ENCODE measurements at regions not wholly inside any gene's neighbourhood (a gene's known extent, or its start where the extent isn't known, plus 50 kb on each side); places are given as distances from the start of the nearest gene placed in this dataset.
"Not testable (repeated sequence)": the region's sequence is repeated elsewhere in the genome, so short reads cannot be mapped to it uniquely, and the experiment has no call there.

- Histone ChIP-seq H3K27ac (ENCODE audit: low read depth in 2 of 2, low read length in 1 of 2) (peak overlapping the region; percentile 78 to 86), H3K4me3 (ENCODE audit: low read depth in 1 of 2, low read length in 2 of 2) (no peak overlapping the region), H3K4me1 (ENCODE audit: control insufficient read depth in 2 of 2, insufficient read depth in 2 of 2, low read length in 1 of 2) (peaks cover 0 to 2% of the 10 kb centered on the region in 2 donors), H3K9me3 (ENCODE audit: control insufficient read depth in 2 of 2, insufficient read depth in 1 of 2, low read depth in 1 of 2, low read length in 1 of 2) (peaks cover 0 to 3% of the 10 kb centered on the region in 2 donors), H3K36me3 (ENCODE audit: control insufficient read depth in 2 of 2, insufficient read depth in 2 of 2, low read length in 1 of 2) (no peaks in the 10 kb centered on the region), H3K27me3 (ENCODE audit: control insufficient read depth in 1 of 2, insufficient read depth in 2 of 2, low read length in 2 of 2) (no peaks in the 10 kb centered on the region)
- 51 to 64% methylated on average over 3 of the region's 3 CpGs for WGBS, 2 donors
Measured at GRCh38 chr6:106746652-106747051, 117.3 kb downstream of the QRSL1 start.

DNA sequence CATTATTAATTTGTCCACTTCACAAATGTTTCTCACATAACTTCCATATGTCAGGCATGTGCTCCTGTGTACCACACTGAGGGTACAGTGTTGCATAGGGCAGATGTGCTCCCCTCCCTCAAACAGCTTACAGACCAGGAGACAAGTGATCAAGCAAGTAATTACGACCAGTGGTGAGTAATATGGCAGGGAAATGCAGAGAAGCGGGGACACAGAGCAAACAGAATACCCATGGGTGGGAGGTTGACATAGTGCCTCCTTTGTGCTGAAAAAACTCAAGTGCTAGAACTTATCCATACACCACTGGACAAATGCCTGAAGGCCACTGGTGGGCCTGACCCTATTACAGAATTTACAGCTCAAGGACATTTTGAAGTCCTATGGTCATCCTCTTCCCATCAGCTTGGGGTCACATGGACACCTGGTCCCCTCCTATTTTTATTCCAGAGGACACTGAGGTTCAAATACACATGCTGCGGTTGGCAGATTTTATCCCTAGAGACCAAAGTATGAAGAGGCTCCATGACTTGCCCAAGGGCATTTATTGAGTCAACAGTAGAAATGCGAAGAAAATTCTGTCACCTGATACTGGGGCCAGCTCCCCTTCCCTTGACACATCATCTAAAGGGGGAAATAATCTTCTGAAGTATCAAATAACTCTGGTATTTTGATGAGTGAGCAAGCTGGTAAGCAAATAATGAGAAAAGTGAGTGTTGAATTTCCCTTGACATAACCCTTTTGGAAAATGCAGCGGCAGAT, 116.6 kb downstream of the QRSL1 start:
- Histone ChIP-seq H3K27ac (ENCODE audit: low read depth in 2 of 2, low read length in 1 of 2) (peak overlapping the region; percentile 62 to 69), H3K9me3 (ENCODE audit: control insufficient read depth in 2 of 2, insufficient read depth in 1 of 2, low read depth in 1 of 2, low read length in 1 of 2) (peaks cover 0 to 3% of the 10 kb centered on the region in 2 donors), H3K36me3 (ENCODE audit: control insufficient read depth in 2 of 2, insufficient read depth in 2 of 2, low read length in 1 of 2) (no peaks in the 10 kb centered on the region), H3K4me3 (ENCODE audit: low read depth in 1 of 2, low read length in 2 of 2) (no peak overlapping the region), H3K4me1 (ENCODE audit: control insufficient read depth in 2 of 2, insufficient read depth in 2 of 2, low read length in 1 of 2) (peaks cover 0 to 2% of the 10 kb centered on the region in 2 donors), H3K27me3 (ENCODE audit: control insufficient read depth in 1 of 2, insufficient read depth in 2 of 2, low read length in 2 of 2) (no peaks in the 10 kb centered on the region)
- 73 to 79% methylated on average over 5 of the region's 5 CpGs for WGBS, 2 donors

GRCh38 chr6:106745197-106745770, 115.9 kb downstream of the QRSL1 start:
- WGBS, 2 donors = 47 to 61% methylated on average over 3 of the region's 3 CpGs
- Histone ChIP-seq H3K4me1 (ENCODE audit: control insufficient read depth in 2 of 2, insufficient read depth in 2 of 2, low read length in 1 of 2) (peaks cover 0 to 2% of the 10 kb centered on the region in 2 donors), H3K4me3 (ENCODE audit: low read depth in 1 of 2, low read length in 2 of 2) (no peak overlapping the region), H3K9me3 (ENCODE audit: control insufficient read depth in 2 of 2, insufficient read depth in 1 of 2, low read depth in 1 of 2, low read length in 1 of 2) (peaks cover 0 to 3% of the 10 kb centered on the region in 2 donors), H3K27ac (ENCODE audit: low read depth in 2 of 2, low read length in 1 of 2) (no peak overlapping the region), H3K27me3 (ENCODE audit: control insufficient read depth in 1 of 2, insufficient read depth in 2 of 2, low read length in 2 of 2) (no peaks in the 10 kb centered on the region), H3K36me3 (ENCODE audit: control insufficient read depth in 2 of 2, insufficient read depth in 2 of 2, low read length in 1 of 2) (no peaks in the 10 kb centered on the region)

DNA sequence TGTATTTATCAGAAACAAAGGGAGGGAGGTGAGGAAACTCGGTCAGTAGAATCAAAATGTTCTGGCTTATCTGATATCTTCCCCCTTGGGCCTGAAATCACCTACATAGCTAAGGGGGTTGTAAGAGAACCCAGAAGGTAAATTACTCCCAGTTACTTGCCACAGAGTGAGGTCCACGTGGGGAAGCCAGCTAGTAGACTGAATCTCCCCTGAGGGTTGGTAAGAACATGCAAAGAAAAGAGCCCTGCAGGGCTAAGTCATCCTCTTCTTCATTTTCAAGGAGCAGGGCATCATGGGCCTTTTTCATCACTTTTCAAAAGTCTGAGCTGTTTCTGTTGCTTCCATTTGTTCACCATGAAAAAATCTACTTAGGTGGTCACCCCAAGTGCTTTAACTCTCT, 115.4 kb downstream of the QRSL1 start:
- peaks cover 0 to 2% of the 10 kb centered on the region in 2 donors for H3K4me1 ChIP-seq (ENCODE audit: control insufficient read depth in 2 of 2, insufficient read depth in 2 of 2, low read length in 1 of 2)
- peaks cover 0 to 3% of the 10 kb centered on the region in 2 donors for H3K9me3 ChIP-seq (ENCODE audit: control insufficient read depth in 2 of 2, insufficient read depth in 1 of 2, low read depth in 1 of 2, low read length in 1 of 2)
- H3K36me3 ChIP-seq (ENCODE audit: control insufficient read depth in 2 of 2, insufficient read depth in 2 of 2, low read length in 1 of 2) = no peaks in the 10 kb centered on the region
- WGBS, 2 donors = 73 to 82% methylated on average over 2 of the region's 2 CpGs
- no peaks in the 10 kb centered on the region for H3K27me3 ChIP-seq (ENCODE audit: control insufficient read depth in 1 of 2, insufficient read depth in 2 of 2, low read length in 2 of 2)
- H3K27ac ChIP-seq (ENCODE audit: low read depth in 2 of 2, low read length in 1 of 2) = no peak overlapping the region
- no peak overlapping the region for H3K4me3 ChIP-seq (ENCODE audit: low read depth in 1 of 2, low read length in 2 of 2)

DNA sequence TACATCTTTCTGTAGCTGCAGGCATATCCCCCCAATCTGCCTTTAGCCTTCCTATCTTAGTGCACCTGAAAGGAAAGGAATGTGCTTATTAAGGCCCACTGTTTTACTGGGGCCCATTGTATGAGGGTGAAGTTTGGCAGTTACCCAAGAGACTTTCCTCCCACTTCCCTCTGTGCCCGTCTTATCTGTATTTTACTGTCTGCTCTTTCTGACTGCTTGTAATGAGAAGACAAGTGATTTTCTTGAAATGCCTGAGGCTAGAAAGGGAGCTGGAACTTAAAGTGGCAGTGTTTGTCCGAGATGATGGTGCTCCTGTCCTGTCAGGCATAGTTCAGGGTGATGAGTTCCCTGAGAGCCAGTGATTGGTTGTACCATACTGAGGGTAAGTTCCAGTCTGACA, 114.7 kb downstream of the QRSL1 start:
- 37 to 43% methylated on average over 2 of the region's 2 CpGs for WGBS, 2 donors

DNA sequence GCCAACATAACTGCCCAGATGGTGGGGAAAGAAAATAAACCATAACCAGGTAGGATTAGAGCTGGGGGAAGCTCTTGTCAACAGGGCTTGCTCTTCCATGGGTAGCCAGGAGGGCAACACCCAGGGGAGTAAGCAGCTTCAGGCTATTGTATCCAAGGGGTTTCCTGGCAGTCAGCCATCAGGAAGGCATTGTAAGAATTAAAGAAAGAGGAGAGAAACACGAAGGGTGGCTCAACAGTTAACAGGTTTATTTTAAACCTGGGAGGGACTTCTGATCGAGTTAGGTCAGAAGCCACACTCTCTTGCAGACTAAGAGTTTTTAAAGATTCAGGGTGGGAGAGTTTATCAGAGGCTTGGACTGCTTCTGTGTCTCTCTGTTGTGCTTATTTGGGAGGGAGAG, 114.2 kb downstream of the QRSL1 start:
- Histone ChIP-seq H3K4me3 (ENCODE audit: low read depth in 1 of 2, low read length in 2 of 2) (no peak overlapping the region), H3K27me3 (ENCODE audit: control insufficient read depth in 1 of 2, insufficient read depth in 2 of 2, low read length in 2 of 2) (no peaks in the 10 kb centered on the region), H3K27ac (ENCODE audit: low read depth in 2 of 2, low read length in 1 of 2) (no peak overlapping the region), H3K9me3 (ENCODE audit: control insufficient read depth in 2 of 2, insufficient read depth in 1 of 2, low read depth in 1 of 2, low read length in 1 of 2) (peaks cover 0 to 3% of the 10 kb centered on the region in 2 donors), H3K36me3 (ENCODE audit: control insufficient read depth in 2 of 2, insufficient read depth in 2 of 2, low read length in 1 of 2) (no peaks in the 10 kb centered on the region), H3K4me1 (ENCODE audit: control insufficient read depth in 2 of 2, insufficient read depth in 2 of 2, low read length in 1 of 2) (peaks cover 0 to 6% of the 10 kb centered on the region in 2 donors)
- 48 to 57% methylated on average over 2 of the region's 2 CpGs for WGBS, 2 donors

More for the DNA sequence above, 114.7 kb downstream of the QRSL1 start:
- not testable (repeated sequence) for H3K27me3 ChIP-seq (ENCODE audit: control insufficient read depth in 1 of 2, insufficient read depth in 2 of 2, low read length in 2 of 2); H3K36me3 ChIP-seq (ENCODE audit: control insufficient read depth in 2 of 2, insufficient read depth in 2 of 2, low read length in 1 of 2); H3K4me1 ChIP-seq (ENCODE audit: control insufficient read depth in 2 of 2, insufficient read depth in 2 of 2, low read length in 1 of 2); H3K4me3 ChIP-seq (ENCODE audit: low read depth in 1 of 2, low read length in 2 of 2); H3K9me3 ChIP-seq (ENCODE audit: control insufficient read depth in 2 of 2, insufficient read depth in 1 of 2, low read depth in 1 of 2, low read length in 1 of 2); H3K27ac ChIP-seq (ENCODE audit: low read depth in 2 of 2, low read length in 1 of 2)

DNA sequence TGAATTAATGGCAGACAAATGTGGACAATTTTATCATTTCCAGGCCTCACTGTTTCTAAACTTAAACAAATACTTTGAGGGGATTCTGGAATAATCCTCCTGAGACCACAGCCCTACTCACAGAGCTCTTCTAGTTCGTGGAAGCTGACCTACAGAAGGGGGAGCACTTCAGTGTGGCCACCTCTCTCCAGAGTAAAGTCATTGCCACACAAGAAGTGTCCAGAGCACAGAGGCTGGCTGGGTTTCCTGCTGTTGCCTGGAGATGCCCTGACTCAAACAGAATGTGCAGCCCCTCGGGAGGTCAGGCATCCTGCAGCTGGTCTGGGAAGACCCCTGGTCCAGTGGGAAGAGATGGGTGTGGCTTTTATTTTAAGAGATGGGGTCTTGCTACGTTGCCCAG, 110.9 kb downstream of the QRSL1 start:
- Histone ChIP-seq H3K27ac (ENCODE audit: low read depth in 2 of 2, low read length in 1 of 2) (no peak overlapping the region), H3K27me3 (ENCODE audit: control insufficient read depth in 1 of 2, insufficient read depth in 2 of 2, low read length in 2 of 2) (no peaks in the 10 kb centered on the region), H3K36me3 (ENCODE audit: control insufficient read depth in 2 of 2, insufficient read depth in 2 of 2, low read length in 1 of 2) (no peaks in the 10 kb centered on the region), H3K4me1 (ENCODE audit: control insufficient read depth in 2 of 2, insufficient read depth in 2 of 2, low read length in 1 of 2) (peaks cover 0 to 4% of the 10 kb centered on the region in 2 donors), H3K4me3 (ENCODE audit: low read depth in 1 of 2, low read length in 2 of 2) (no peak overlapping the region), H3K9me3 (ENCODE audit: control insufficient read depth in 2 of 2, insufficient read depth in 1 of 2, low read depth in 1 of 2, low read length in 1 of 2) (peaks cover 0 to 6% of the 10 kb centered on the region in 2 donors)
- 65 to 71% methylated on average over 3 of the region's 3 CpGs for WGBS, 2 donors

DNA sequence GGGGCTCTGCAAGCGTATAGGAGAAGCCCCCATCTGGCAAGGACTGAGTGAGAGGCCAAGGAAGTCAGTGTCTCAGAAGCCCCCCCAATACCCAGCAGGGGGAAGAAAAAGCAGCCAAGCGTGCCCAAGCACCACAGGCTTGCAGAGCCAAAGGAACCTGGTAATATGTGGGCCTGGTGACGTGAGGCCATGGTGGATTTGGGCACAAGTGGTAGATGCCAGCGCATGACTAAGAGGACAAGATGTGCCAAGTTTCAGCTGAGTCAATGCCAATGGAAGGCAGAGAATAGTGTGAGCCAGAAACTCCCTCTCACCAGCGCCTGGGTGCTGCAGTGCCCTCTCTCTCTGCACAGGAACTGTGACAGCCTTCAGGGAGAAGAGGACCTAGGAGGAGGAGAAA, 110.0 kb downstream of the QRSL1 start:
- Histone ChIP-seq H3K4me1 (ENCODE audit: control insufficient read depth in 2 of 2, insufficient read depth in 2 of 2, low read length in 1 of 2) (peaks cover 0 to 4% of the 10 kb centered on the region in 2 donors), H3K36me3 (ENCODE audit: control insufficient read depth in 2 of 2, insufficient read depth in 2 of 2, low read length in 1 of 2) (no peaks in the 10 kb centered on the region), H3K9me3 (ENCODE audit: control insufficient read depth in 2 of 2, insufficient read depth in 1 of 2, low read depth in 1 of 2, low read length in 1 of 2) (peaks cover 0 to 4% of the 10 kb centered on the region in 2 donors), H3K27me3 (ENCODE audit: control insufficient read depth in 1 of 2, insufficient read depth in 2 of 2, low read length in 2 of 2) (no peaks in the 10 kb centered on the region), H3K27ac (ENCODE audit: low read depth in 2 of 2, low read length in 1 of 2) (peak overlapping the region in 1 of 2 donors; percentile 60), H3K4me3 (ENCODE audit: low read depth in 1 of 2, low read length in 2 of 2) (no peak overlapping the region)
- WGBS, 2 donors = 51 to 53% methylated on average over 5 of the region's 5 CpGs

DNA sequence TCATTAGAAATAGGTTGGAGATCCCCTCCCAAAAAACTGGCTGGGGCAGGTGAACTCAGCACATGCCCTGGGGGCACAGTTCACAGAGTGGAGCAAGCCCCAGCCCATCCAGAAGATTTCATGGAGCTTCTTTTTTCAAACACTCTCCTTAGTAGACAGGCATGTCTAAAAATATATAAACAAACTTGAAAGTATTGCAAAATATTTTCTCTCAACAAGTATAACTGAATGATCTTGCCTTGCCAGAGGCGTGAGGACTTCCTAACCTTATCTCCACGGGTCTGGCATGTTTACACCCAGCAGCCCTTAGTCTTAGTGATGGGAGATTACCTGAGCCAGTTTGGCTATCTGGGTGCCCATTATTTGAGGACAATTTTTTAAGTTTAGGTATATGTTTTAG, 107.1 kb downstream of the QRSL1 start:
- no peak overlapping the region for H3K4me3 ChIP-seq (ENCODE audit: low read depth in 1 of 2, low read length in 2 of 2)
- H3K27ac ChIP-seq (ENCODE audit: low read depth in 2 of 2, low read length in 1 of 2) = peak overlapping the region; percentile 53 to 63
- H3K36me3 ChIP-seq (ENCODE audit: control insufficient read depth in 2 of 2, insufficient read depth in 2 of 2, low read length in 1 of 2) = no peaks in the 10 kb centered on the region
- peaks cover 0 to 4% of the 10 kb centered on the region in 2 donors for H3K4me1 ChIP-seq (ENCODE audit: control insufficient read depth in 2 of 2, insufficient read depth in 2 of 2, low read length in 1 of 2)
- H3K9me3 ChIP-seq (ENCODE audit: control insufficient read depth in 2 of 2, insufficient read depth in 1 of 2, low read depth in 1 of 2, low read length in 1 of 2) = peaks cover 0 to 2% of the 10 kb centered on the region in 2 donors
- no peaks in the 10 kb centered on the region for H3K27me3 ChIP-seq (ENCODE audit: control insufficient read depth in 1 of 2, insufficient read depth in 2 of 2, low read length in 2 of 2)
- 20 to 23% methylated on average over 2 of the region's 2 CpGs for WGBS, 2 donors

DNA sequence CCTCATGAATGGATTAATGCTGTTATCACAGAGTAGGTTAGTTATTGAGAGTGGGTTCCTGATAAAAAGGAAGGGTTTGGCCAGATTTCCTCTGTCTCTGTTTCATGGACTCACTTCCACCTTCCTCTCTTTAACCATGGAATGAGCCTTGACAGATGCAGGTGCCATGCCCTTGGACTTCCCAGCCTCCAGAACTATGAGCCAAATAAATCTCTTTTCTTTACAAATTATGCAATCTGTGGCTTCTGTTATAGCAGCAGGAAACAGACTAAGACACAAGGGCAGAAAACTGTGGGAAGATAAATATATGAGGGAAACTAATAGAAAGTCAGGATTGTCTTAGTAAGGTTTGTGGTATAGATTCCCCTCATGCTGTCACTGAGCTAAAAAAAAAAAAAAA, 106.5 kb downstream of the QRSL1 start:
- H3K27ac ChIP-seq (ENCODE audit: low read depth in 2 of 2, low read length in 1 of 2) = no peak overlapping the region
- H3K9me3 ChIP-seq (ENCODE audit: control insufficient read depth in 2 of 2, insufficient read depth in 1 of 2, low read depth in 1 of 2, low read length in 1 of 2) = peaks cover 0 to 2% of the 10 kb centered on the region in 2 donors
- H3K36me3 ChIP-seq (ENCODE audit: control insufficient read depth in 2 of 2, insufficient read depth in 2 of 2, low read length in 1 of 2) = no peaks in the 10 kb centered on the region
- peaks cover 0 to 4% of the 10 kb centered on the region in 2 donors for H3K4me1 ChIP-seq (ENCODE audit: control insufficient read depth in 2 of 2, insufficient read depth in 2 of 2, low read length in 1 of 2)
- H3K27me3 ChIP-seq (ENCODE audit: control insufficient read depth in 1 of 2, insufficient read depth in 2 of 2, low read length in 2 of 2) = no peaks in the 10 kb centered on the region
- H3K4me3 ChIP-seq (ENCODE audit: low read depth in 1 of 2, low read length in 2 of 2) = no peak overlapping the region
